Duodenal mucosa (tissue), 2 donors: ENCODE measurements at regions not wholly inside any gene's neighbourhood (a gene's known extent, or its start where the extent isn't known, plus 50 kb on each side); places are given as distances from the start of the nearest gene placed in this dataset.
"Not testable (repeated sequence)": the region's sequence is repeated elsewhere in the genome, so short reads cannot be mapped to it uniquely, and the experiment has no call there.

Source experiments
- H3K27ac ChIP-seq: one replicate; pipeline ENCODE4 v1.7.0; 2013; ENCODE audit warnings: low read depth, low read length
- H3K27me3 ChIP-seq, 2 donors: one replicate each; pipeline ENCODE4 v1.7.0; 2013; ENCODE audit warnings: low read length in 2 of 2, control low read depth in 1 of 2; ENCODE audit not compliant: insufficient read depth in 2 of 2, control insufficient read depth in 1 of 2
- H3K36me3 ChIP-seq, 2 donors: one replicate each; pipeline ENCODE4 v1.7.0; 2013; ENCODE audit warnings: low read length in 2 of 2, control low read depth in 1 of 2; ENCODE audit not compliant: insufficient read depth in 2 of 2, control insufficient read depth in 1 of 2
- H3K4me1 ChIP-seq, 2 donors: one replicate each; pipeline ENCODE4 v1.7.0; 2013; ENCODE audit warnings: low read length in 2 of 2, control low read depth in 1 of 2; ENCODE audit not compliant: insufficient read depth in 2 of 2, control insufficient read depth in 1 of 2
- H3K4me3 ChIP-seq, 2 donors: one replicate each; pipeline ENCODE4 v1.7.0; 2013; ENCODE audit warnings: low read length in 2 of 2, low read depth in 1 of 2
- H3K9ac ChIP-seq, 2 donors: one replicate each; pipeline ENCODE4 v1.7.0; 2013; ENCODE audit warnings: low read length in 2 of 2, low read depth in 1 of 2
- H3K9me3 ChIP-seq, 2 donors: one replicate each; pipeline ENCODE4 v1.7.0; 2013; ENCODE audit warnings: low read length in 2 of 2, control low read depth in 1 of 2; ENCODE audit not compliant: control insufficient read depth in 1 of 2

DNA sequence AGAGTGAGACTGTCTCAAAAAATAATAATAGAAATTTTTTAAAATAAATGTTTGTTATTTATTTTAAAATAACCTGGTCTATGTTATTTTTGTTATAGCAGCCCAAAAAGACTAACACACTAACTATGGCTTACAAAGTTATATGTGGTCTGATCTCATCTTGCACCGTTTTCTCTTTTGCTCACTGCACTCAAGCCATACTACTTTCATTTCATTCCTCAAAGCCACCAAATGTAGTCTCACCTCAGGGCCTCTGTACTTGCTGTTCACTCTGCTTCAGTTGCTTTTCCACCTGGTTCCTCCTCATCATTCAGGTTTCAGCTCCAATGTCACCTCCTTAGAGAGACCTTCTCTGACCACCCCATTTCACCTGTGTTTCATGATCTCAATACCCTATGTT is 55.2 kb upstream of the MDM1 start:
- Histone ChIP-seq H3K9ac (no peak overlapping the region), H3K4me1 (no peaks in the 10 kb centered on the region), H3K27ac (no peak overlapping the region), H3K9me3 (no peaks in the 10 kb centered on the region), H3K4me3 (no peak overlapping the region), H3K36me3 (no peaks in the 10 kb centered on the region), H3K27me3 (no peaks in the 10 kb centered on the region)

DNA sequence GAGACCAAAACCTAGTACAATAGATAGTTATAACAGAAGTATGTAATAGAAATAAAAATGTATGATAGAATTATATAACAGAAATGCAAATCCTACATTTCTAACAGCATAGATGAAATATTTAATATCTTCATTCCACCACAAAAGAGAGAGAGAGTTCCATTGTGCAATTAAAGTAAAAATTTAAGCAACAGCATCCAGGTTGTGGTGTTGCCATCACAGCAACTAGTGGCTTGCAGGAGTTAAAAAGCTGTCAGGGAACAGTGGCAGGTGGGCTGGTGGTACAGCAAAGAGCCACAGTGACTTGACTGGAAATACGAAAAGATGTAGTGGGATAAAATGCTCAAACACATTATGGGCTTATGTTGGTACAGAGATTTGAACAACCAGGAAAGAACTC is 57.1 kb upstream of the MDM1 start:
- Histone ChIP-seq H3K36me3 (no peaks in the 10 kb centered on the region), H3K27ac (no peak overlapping the region), H3K27me3 (no peaks in the 10 kb centered on the region), H3K9me3 (no peaks in the 10 kb centered on the region), H3K4me3 (no peak overlapping the region), H3K4me1 (no peaks in the 10 kb centered on the region), H3K9ac (no peak overlapping the region)

DNA sequence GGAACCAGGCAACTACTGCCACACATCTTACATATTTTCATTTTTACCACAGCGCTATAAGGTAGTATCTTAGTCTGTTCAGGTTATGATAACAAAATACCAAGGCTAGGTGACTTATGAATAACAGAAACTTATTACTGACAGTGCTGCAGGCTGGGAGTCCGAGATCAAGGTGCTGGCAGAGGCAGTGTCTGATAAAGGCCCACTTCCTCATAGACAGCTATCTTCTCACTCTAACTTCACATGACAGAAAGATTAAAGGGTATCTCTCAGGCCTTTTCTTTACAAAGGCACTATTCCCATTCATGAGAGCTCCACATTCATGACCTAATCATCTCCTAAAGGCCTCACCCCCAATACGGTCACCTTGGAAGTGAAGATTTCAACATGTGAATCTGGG is 59.8 kb upstream of the MDM1 start:
- Histone ChIP-seq H3K4me1 (no peaks in the 10 kb centered on the region), H3K27me3 (no peaks in the 10 kb centered on the region), H3K9ac (no peak overlapping the region), H3K36me3 (no peaks in the 10 kb centered on the region), H3K27ac (no peak overlapping the region), H3K4me3 (no peak overlapping the region), H3K9me3 (no peaks in the 10 kb centered on the region)

DNA sequence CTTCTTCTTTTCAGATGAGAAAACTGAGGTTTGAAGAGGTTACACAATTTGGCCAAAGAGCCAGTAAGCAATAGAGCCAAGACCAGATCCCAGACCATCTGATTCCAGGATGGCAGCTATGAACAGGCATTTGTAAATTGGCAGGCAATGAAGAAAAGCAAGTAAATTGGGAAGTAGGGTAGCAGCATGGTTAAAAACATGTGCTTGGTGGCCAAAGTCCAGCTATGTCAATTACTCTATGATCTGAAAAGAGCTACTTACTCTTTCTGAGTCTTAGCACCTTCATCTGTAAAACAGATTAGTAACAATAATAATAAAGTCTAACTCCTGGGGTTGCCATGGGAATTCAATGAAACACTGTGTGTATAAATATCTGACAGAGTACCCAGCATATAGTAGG is 60.2 kb upstream of the MDM1 start:
- Histone ChIP-seq H3K27me3 (no peaks in the 10 kb centered on the region), H3K9me3 (no peaks in the 10 kb centered on the region), H3K36me3 (no peaks in the 10 kb centered on the region), H3K4me1 (no peaks in the 10 kb centered on the region), H3K9ac (no peak overlapping the region), H3K27ac (no peak overlapping the region), H3K4me3 (no peak overlapping the region)

DNA sequence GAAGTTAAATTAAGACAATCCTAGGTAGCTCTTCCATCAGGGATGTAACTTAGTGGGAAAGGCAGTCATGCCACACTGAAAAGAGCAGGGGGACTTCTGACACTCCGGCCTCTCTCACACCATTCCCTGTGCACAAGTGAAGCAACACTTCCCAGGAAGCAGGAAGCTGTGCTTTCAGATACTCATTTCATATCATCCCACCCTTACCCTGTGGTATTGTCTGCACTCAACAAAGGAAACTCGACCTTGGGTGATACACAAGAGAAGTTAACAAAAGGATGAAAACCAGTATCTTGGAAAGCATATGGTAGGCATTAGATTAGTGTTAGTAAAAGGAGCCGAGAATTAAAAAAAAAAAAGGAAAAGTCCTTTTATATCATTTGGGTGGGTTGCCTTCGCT is 61.3 kb upstream of the MDM1 start:
- Histone ChIP-seq H3K9ac (no peak overlapping the region), H3K9me3 (no peaks in the 10 kb centered on the region), H3K27ac (no peak overlapping the region), H3K27me3 (no peaks in the 10 kb centered on the region), H3K4me3 (no peak overlapping the region), H3K36me3 (no peaks in the 10 kb centered on the region), H3K4me1 (no peaks in the 10 kb centered on the region)

DNA sequence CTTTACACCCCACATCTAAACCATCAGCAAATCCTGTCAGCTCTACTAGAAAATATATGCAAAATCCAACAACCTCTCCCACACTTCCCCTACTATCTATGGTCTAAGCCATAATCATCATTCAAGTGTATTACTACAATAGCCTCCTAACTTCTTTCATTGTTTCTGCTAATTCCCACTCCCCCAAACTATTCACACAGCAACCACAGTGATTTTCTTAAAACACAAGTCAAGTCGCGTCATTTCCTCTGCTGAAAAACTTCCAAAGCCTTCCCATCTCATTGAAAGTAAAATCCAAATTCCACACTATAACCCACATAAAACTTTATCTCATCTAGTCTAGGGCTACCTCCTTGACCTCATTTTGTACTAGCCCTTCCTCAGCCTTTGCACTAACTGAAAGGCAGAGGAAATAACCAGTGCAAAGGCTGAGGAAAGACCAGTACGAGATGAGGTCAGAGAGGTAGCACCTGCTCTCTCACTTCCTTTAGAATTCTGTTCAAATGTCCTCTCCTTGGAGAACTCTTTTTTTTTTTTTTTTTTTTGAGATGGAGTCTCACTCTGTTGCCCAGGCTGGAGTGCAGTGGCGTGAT is 65.5 kb upstream of the MDM1 start:
- Histone ChIP-seq H3K27me3 (no peaks in the 10 kb centered on the region), H3K4me1 (no peaks in the 10 kb centered on the region), H3K27ac (no peak overlapping the region), H3K36me3 (no peaks in the 10 kb centered on the region), H3K9ac (no peak overlapping the region), H3K4me3 (no peak overlapping the region), H3K9me3 (no peaks in the 10 kb centered on the region)

DNA sequence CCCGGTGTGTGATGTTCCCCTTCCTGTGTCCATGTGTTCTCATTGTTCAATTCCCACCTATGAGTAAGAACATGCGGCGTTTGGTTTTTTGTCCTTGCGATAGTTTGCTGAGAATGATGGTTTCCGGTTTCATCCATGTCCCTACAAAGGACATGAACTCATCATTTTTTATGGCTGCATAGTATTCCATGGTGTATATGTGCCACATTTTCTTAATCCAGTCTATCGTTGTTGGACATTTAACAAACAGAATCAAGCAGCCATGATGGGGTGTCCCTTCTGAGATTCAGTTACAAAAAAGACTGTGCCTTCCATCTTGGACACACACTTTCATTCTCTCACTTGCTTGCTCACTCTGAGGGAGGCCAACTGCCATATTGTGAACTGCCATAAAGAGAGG is 66.5 kb upstream of the MDM1 start:
- H3K36me3 ChIP-seq, H3K4me1 ChIP-seq, H3K27me3 ChIP-seq, H3K27ac ChIP-seq, H3K9ac ChIP-seq, H3K9me3 ChIP-seq, H3K4me3 ChIP-seq: not testable (repeated sequence)

DNA sequence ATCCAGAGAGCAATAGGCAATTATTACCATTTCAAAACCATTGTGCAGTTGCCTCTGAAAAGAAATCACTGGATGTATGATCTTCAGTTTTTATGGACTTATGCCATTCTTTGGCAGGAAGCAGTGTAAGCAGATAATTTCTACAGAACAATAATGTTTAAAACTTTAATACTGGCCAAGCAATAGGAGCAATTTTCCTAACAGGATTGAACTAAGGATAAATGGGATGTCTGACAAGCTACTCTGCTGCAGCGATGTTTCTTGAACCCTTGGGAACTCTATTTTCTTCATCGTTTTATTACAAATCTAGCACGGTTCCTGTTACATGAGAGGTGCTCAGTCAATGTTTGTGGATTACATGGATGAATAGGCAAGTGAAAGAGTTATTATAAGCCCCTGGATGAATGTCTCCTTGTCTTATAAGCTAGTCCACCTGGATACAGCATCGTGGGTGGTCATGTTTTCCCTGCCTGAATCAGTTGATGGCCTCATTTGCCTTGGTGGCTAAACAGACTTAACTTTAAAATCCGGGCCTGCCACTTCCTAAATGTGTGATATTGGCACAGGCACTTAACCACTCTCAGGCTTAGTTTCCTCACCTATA is 68.2 kb upstream of the MDM1 start:
- Histone ChIP-seq H3K9me3 (no peaks in the 10 kb centered on the region), H3K27ac (no peak overlapping the region), H3K9ac (no peak overlapping the region), H3K4me1 (peaks cover 4 to 9% of the 10 kb centered on the region in 2 donors), H3K36me3 (no peaks in the 10 kb centered on the region), H3K27me3 (no peaks in the 10 kb centered on the region), H3K4me3 (no peak overlapping the region)

DNA sequence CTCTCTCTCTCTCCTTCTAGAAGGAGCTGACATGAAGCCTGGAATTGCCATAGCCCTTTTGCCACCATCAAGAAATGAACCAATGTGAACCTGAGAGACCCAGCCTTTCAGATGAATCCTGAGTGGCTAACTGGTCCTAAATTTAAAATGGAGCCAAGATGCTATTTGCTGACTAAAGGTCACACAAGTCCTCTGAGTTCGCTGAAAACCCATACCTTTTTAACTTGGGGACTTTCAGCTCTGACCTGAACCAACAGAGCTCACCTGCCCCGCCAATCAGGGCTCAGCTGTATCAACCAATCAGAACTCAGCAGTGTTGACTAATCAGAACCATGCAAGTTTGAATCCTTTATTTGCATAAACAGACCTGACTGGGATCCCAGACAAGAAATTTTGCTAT is 70.3 kb upstream of the MDM1 start:
- H3K36me3 ChIP-seq: no peaks in the 10 kb centered on the region
- no peaks in the 10 kb centered on the region for H3K9me3 ChIP-seq
- no peak overlapping the region for H3K27ac ChIP-seq
- H3K4me3 ChIP-seq: no peak overlapping the region
- no peaks in the 10 kb centered on the region for H3K27me3 ChIP-seq
- peaks cover 18 to 25% of the 10 kb centered on the region in 2 donors for H3K4me1 ChIP-seq
- no peak overlapping the region for H3K9ac ChIP-seq

DNA sequence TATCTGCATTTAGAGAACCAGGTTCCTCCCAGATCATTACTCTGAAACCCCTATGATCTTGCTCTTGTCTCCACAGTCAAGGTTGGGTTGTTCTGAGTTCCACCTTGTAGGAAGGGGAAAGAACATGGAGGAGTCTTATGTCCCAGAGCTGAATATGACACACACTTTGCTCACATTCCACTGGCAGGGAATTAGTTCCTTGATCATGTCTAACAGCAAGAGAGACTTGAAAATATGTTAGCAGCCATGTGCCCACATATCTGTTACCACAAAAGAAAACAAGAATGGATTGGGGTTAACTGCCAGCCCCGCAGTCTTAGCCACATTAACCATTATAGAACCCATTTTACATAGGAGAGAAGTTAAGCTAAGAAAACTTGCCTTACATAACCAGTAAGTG is 71.1 kb upstream of the MDM1 start:
- Histone ChIP-seq H3K9me3 (no peaks in the 10 kb centered on the region), H3K36me3 (no peaks in the 10 kb centered on the region), H3K4me1 (peaks cover 18 to 25% of the 10 kb centered on the region in 2 donors), H3K27me3 (no peaks in the 10 kb centered on the region), H3K27ac (no peak overlapping the region), H3K4me3 (no peak overlapping the region), H3K9ac (no peak overlapping the region)

DNA sequence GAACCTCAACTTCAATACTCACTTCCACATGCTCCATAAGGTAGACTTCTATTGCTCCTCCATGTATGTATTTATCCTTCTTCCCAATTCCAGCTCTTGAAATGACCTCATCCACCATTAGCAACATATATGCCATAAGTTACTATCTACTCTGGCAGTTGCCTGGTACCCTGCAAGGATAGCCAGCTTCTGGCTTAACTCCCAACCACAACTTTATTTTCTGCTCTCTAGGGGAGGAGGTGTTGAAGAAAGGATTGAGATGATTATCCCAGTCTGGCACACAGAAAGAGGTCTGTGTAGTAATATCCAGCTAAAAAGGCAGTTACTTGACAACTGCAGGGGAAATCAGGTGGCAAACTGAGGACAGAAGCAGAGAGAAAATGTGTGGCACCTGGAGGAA is 71.5 kb upstream of the MDM1 start:
- no peaks in the 10 kb centered on the region for H3K27me3 ChIP-seq
- no peak overlapping the region for H3K27ac ChIP-seq

More for the DNA sequence above, 71.5 kb upstream of the MDM1 start:
- no peak overlapping the region for H3K9ac ChIP-seq
- no peak overlapping the region for H3K4me3 ChIP-seq
- no peaks in the 10 kb centered on the region for H3K36me3 ChIP-seq
- H3K9me3 ChIP-seq: no peaks in the 10 kb centered on the region
- H3K4me1 ChIP-seq: peaks cover 18 to 25% of the 10 kb centered on the region in 2 donors
